Left renal pelvis (tissue), 4 donors: ENCODE measurements at regions not wholly inside any gene's neighbourhood (a gene's known extent, or its start where the extent isn't known, plus 50 kb on each side); places are given as distances from the start of the nearest gene placed in this dataset.
"Not testable (repeated sequence)": the region's sequence is repeated elsewhere in the genome, so short reads cannot be mapped to it uniquely, and the experiment has no call there.

Source experiments
- DNase-seq, 4 donors: peaks; one replicate each; pipeline ENCODE4 v3.0.0-alpha.2; 2013; ENCODE audit warnings: low read depth in 4 of 4, low spot score in 3 of 4

GRCh38 chr10:123221418-123221817 is 67.2 kb downstream of the BUB3 start:
- no peak for DNase-seq

- no peak for DNase-seq
Measured at GRCh38 chr10:123222832-123223231, 68.6 kb downstream of the BUB3 start.

GRCh38 chr10:123227706-123228105 is 73.5 kb downstream of the BUB3 start:
- no peak for DNase-seq

- DNase-seq: peak; percentile 18 to 68 (median 25)
Measured at GRCh38 chr10:123229927-123230630, 75.9 kb downstream of the BUB3 start.

GRCh38 chr10:123232879-123233278 is 78.7 kb downstream of the BUB3 start:
- DNase-seq: not testable (repeated sequence)

- not testable (repeated sequence) for DNase-seq
Measured at GRCh38 chr10:123235014-123235413, 80.8 kb downstream of the BUB3 start.

- no peak for DNase-seq
Measured at GRCh38 chr10:123236126-123236525, 81.9 kb downstream of the BUB3 start.

- no peak for DNase-seq
Measured at GRCh38 chr10:123240250-123240649, 86.0 kb downstream of the BUB3 start.

GRCh38 chr10:123240776-123241175 is 86.6 kb downstream of the BUB3 start:
- no peak for DNase-seq

- DNase-seq: no peak
Measured at GRCh38 chr10:123241391-123242141, 87.4 kb downstream of the BUB3 start.

- no peak for DNase-seq
Measured at GRCh38 chr10:123244747-123245146, 90.5 kb downstream of the BUB3 start.

GRCh38 chr10:123245264-123245663 is 91.1 kb downstream of the BUB3 start:
- no peak for DNase-seq

GRCh38 chr10:123249894-123250293 is 95.7 kb downstream of the BUB3 start:
- DNase-seq: no peak

GRCh38 chr10:123250640-123251039 is 96.4 kb downstream of the BUB3 start:
- DNase-seq: no peak

GRCh38 chr10:123252779-123253178 is 98.6 kb downstream of the BUB3 start:
- DNase-seq: no peak

GRCh38 chr10:123254343-123254742 is 100.1 kb downstream of the BUB3 start:
- not testable (repeated sequence) for DNase-seq

GRCh38 chr10:123257904-123258456 is 103.8 kb downstream of the BUB3 start:
- DNase-seq: no peak

- DNase-seq: no peak
Measured at GRCh38 chr10:123259081-123259480, 104.9 kb downstream of the BUB3 start.

GRCh38 chr10:123259791-123260190 is 105.6 kb downstream of the BUB3 start:
- DNase-seq: no peak

- DNase-seq: no peak
Measured at GRCh38 chr10:123262456-123262855, 108.3 kb downstream of the BUB3 start.

- DNase-seq: no peak
Measured at GRCh38 chr10:123266971-123267370, 112.8 kb downstream of the BUB3 start.

GRCh38 chr10:123269017-123269552 is 114.9 kb downstream of the BUB3 start:
- DNase-seq: no peak
